Hepatocyte (in vitro differentiated cells): ENCODE measurements at regions not wholly inside any gene's neighbourhood (a gene's known extent, or its start where the extent isn't known, plus 50 kb on each side); places are given as distances from the start of the nearest gene placed in this dataset.
"Not testable (repeated sequence)": the region's sequence is repeated elsewhere in the genome, so short reads cannot be mapped to it uniquely, and the experiment has no call there.

Experiments used
- DNase-seq: peaks from one replicate; pipeline ENCODE4 v3.0.0-alpha.2; 2016; ENCODE audit warnings: low spot score
- H2AFZ ChIP-seq: fragments of 200-600 bp; sonication (generic); 2 replicates; pipeline ENCODE4 v1.6.0; 2016; ENCODE audit warnings: antibody characterized with exemption, mild to moderate bottlenecking
- H3K27ac ChIP-seq: fragments of 200-600 bp; sonication (generic); 2 replicates; pipeline ENCODE4 v1.5.1; 2016; ENCODE audit warnings: mild to moderate bottlenecking
- H3K27me3 ChIP-seq: fragments of 200-600 bp; sonication (generic); 2 replicates; pipeline ENCODE4 v1.6.1; 2016
- H3K36me3 ChIP-seq: fragments of 200-600 bp; sonication (generic); replicated peaks from 2 replicates; pipeline ENCODE4 v1.5.1; 2016; ENCODE audit warnings: low read depth; ENCODE audit not compliant: insufficient read depth
- H3K4me1 ChIP-seq: fragments of 200-600 bp; sonication (generic); 2 replicates; pipeline ENCODE4 v1.5.1; 2016; ENCODE audit warnings: mild to moderate bottlenecking, moderate library complexity; ENCODE audit not compliant: insufficient read depth
- H3K4me2 ChIP-seq: fragments of 200-600 bp; sonication (generic); 2 replicates; pipeline ENCODE4 v1.6.0; 2016
- H3K4me3 ChIP-seq: fragments of 200-600 bp; sonication (generic); 2 replicates; pipeline ENCODE4 v1.5.1; 2016; ENCODE audit warnings: mild to moderate bottlenecking
- H3K79me2 ChIP-seq: fragments of 200-600 bp; sonication (generic); 2 replicates; pipeline ENCODE4 v1.6.0; 2017; ENCODE audit warnings: mild to moderate bottlenecking
- H3K9me2 ChIP-seq: fragments of 200-600 bp; sonication (generic); replicated peaks from 2 replicates; pipeline ENCODE4 v1.6.0; 2017; ENCODE audit warnings: mild to moderate bottlenecking; ENCODE audit not compliant: insufficient read depth
- H3K9me3 ChIP-seq: fragments of 200-600 bp; sonication (generic); 2 replicates; pipeline ENCODE4 v1.5.1; 2016; ENCODE audit warnings: low read depth, mild to moderate bottlenecking
- H4K20me1 ChIP-seq: fragments of 200-600 bp; sonication (generic); 2 replicates; pipeline ENCODE4 v1.6.0; 2016; ENCODE audit warnings: mild to moderate bottlenecking; ENCODE audit not compliant: insufficient read depth, poor library complexity, severe bottlenecking
- EZH2 ChIP-seq: fragments of 200-600 bp; sonication (generic); IDR thresholded peaks from 2 replicates; pipeline ENCODE4 v1.6.1; 2016; ENCODE audit warnings: antibody characterized with exemption, mild to moderate bottlenecking, borderline replicate concordance
- EZH2phosphoT487 ChIP-seq: fragments of 200-600 bp; sonication (generic); IDR thresholded peaks from one replicate; pipeline ENCODE4 v1.6.1; 2018; ENCODE audit warnings: antibody characterized with exemption, mild to moderate bottlenecking, low read depth, moderate library complexity; ENCODE audit not compliant: unreplicated experiment, severe bottlenecking
- WGBS: methylation state at CpG from one replicate; pipeline ENCODE4 v1.1.6; 2016; ENCODE audit warnings: low lambda C conversion rate; ENCODE audit errors: missing lambda C conversion rate; 5-methylcytosine and 5-hydroxymethylcytosine counted together
- TF ChIP-seq, protein P1 (sequence below): fragments of 200-600 bp; sonication (generic); IDR thresholded peaks from 2 replicates; pipeline ENCODE4 v1.5.1; 2016; ENCODE audit warnings: antibody characterized with exemption, mild to moderate bottlenecking; ENCODE audit not compliant: poor library complexity

DNA sequence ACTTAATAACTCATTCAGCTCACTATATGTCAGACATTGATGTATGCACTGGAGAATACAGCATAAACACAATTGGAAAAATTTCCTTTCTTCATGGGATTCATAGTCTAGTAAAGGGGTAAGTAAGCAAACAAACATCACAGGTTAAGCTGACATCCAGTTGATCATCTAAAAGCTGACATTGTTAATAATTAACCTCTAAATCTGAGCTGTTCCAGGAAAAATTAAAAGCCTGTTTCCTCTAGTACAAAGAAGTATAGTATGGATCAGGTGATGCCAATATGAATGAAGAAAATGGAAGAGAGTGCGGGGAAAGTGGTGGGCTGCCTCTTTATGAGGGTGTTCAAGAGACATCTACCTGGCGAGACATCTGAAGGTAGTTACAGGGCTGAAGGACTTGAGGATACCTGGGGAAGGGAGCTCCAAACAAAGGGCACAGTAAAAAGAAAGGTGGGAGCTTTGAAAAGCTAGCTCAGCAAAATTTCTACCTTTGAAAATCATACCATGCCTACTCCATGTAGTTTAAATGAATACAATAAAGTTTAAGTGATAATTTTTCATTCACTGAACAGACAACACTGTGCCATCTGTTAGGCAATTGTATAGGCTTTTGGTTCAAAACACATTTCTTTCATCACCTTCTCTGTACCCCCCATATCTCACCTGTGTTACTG, 619.3 kb downstream of the TRIB2 start:
- WGBS: 58% methylated on average over 2 of the region's 2 CpGs
- no peaks in the 10 kb centered on the region for H3K4me1 ChIP-seq
- no peaks in the 10 kb centered on the region for H3K27me3 ChIP-seq
- TF ChIP-seq EZH2: no peak
- TF ChIP-seq, protein P1, sequence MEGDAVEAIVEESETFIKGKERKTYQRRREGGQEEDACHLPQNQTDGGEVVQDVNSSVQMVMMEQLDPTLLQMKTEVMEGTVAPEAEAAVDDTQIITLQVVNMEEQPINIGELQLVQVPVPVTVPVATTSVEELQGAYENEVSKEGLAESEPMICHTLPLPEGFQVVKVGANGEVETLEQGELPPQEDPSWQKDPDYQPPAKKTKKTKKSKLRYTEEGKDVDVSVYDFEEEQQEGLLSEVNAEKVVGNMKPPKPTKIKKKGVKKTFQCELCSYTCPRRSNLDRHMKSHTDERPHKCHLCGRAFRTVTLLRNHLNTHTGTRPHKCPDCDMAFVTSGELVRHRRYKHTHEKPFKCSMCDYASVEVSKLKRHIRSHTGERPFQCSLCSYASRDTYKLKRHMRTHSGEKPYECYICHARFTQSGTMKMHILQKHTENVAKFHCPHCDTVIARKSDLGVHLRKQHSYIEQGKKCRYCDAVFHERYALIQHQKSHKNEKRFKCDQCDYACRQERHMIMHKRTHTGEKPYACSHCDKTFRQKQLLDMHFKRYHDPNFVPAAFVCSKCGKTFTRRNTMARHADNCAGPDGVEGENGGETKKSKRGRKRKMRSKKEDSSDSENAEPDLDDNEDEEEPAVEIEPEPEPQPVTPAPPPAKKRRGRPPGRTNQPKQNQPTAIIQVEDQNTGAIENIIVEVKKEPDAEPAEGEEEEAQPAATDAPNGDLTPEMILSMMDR: no peak
- TF ChIP-seq EZH2phosphoT487: no peak
- no peaks in the 10 kb centered on the region for H3K79me2 ChIP-seq
- no peaks in the 10 kb centered on the region for H3K9me3 ChIP-seq
- no peaks in the 10 kb centered on the region for H3K9me2 ChIP-seq
- H4K20me1 ChIP-seq: no peaks in the 10 kb centered on the region
- H2AFZ ChIP-seq: no peak overlapping the region
- H3K27ac ChIP-seq: no peak overlapping the region
- no peak for DNase-seq
- no peak overlapping the region for H3K4me2 ChIP-seq
- H3K4me3 ChIP-seq: no peak overlapping the region
- H3K36me3 ChIP-seq: no peaks in the 10 kb centered on the region

DNA sequence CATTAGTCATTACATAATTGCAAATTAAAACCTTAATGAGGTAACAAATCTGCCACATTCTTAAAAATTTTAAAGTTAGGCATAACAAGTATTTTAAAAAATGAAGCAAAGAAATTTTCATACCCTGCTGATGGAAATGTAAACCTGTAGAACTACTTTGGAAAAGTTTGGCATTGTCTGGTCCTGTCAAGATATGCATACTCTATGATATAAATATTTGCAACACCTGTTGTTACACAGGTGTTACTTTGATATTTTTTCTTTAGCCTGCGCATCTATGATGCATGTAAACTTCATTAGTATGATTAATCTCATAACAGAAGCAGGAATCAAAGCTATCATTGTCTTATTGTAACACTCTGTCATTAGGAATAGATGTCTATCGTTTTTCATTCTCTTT, 634.3 kb downstream of the TRIB2 start:
- H3K36me3 ChIP-seq: no peaks in the 10 kb centered on the region
- no peaks in the 10 kb centered on the region for H3K27me3 ChIP-seq
- no peak overlapping the region for H3K4me2 ChIP-seq
- H3K4me3 ChIP-seq: no peak overlapping the region
- H3K4me1 ChIP-seq: no peaks in the 10 kb centered on the region
- 55% methylated on average over 2 of the region's 2 CpGs for WGBS
- no peaks in the 10 kb centered on the region for H3K79me2 ChIP-seq
- no peak for DNase-seq
- TF ChIP-seq, protein P1: no peak
- no peak for TF ChIP-seq EZH2
- H3K27ac ChIP-seq: no peak overlapping the region
- no peaks in the 10 kb centered on the region for H4K20me1 ChIP-seq
- no peaks in the 10 kb centered on the region for H3K9me2 ChIP-seq
- H2AFZ ChIP-seq: no peak overlapping the region
- H3K9me3 ChIP-seq: peaks cover 7% of the 10 kb centered on the region

GRCh38 chr2:13353083-13353482, 636.3 kb downstream of the TRIB2 start:
- H3K9me3 ChIP-seq: peaks cover 7% of the 10 kb centered on the region
- TF ChIP-seq EZH2phosphoT487 (no peak), EZH2 (no peak)
- TF ChIP-seq, protein P1: no peak
- H3K27me3 ChIP-seq: no peaks in the 10 kb centered on the region
- H3K4me3 ChIP-seq: no peak overlapping the region
- no peak overlapping the region for H2AFZ ChIP-seq
- DNase-seq: no peak
- no peaks in the 10 kb centered on the region for H3K79me2 ChIP-seq
- no peaks in the 10 kb centered on the region for H4K20me1 ChIP-seq
- no peaks in the 10 kb centered on the region for H3K4me1 ChIP-seq
- H3K36me3 ChIP-seq: no peaks in the 10 kb centered on the region
- no peaks in the 10 kb centered on the region for H3K9me2 ChIP-seq
- H3K4me2 ChIP-seq: no peak overlapping the region
- no peak overlapping the region for H3K27ac ChIP-seq

DNA sequence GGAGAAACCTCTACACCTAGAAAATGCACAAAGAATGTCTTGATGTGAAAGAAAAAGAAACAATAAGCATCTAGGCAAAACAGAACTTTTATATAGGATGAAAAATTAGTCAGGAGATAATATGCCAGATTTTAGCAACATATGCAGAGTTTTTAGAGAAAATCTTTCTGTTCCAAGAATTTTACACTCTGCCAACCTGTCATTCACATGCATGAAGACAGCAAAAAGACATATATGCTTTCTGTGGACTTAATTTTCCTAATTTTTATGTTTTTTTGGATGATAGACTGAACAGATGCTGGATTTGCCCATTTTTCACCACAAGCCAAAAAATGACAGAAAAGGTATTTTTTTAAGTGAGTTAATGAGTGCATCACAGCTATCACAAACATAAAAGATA, 637.3 kb downstream of the TRIB2 start:
- TF ChIP-seq EZH2phosphoT487 (no peak), EZH2 (no peak)
- TF ChIP-seq, protein P1: no peak
- Histone ChIP-seq H3K27me3 (no peaks in the 10 kb centered on the region), H2AFZ (no peak overlapping the region), H3K4me2 (no peak overlapping the region), H3K4me3 (no peak overlapping the region), H4K20me1 (no peaks in the 10 kb centered on the region), H3K9me3 (peaks cover 7% of the 10 kb centered on the region), H3K27ac (no peak overlapping the region), H3K4me1 (no peaks in the 10 kb centered on the region), H3K36me3 (no peaks in the 10 kb centered on the region), H3K79me2 (no peaks in the 10 kb centered on the region), H3K9me2 (no peaks in the 10 kb centered on the region)
- no peak for DNase-seq

GRCh38 chr2:13381928-13382327, 665.2 kb downstream of the TRIB2 start:
- H3K4me3 ChIP-seq, H3K27ac ChIP-seq, H3K79me2 ChIP-seq, H3K27me3 ChIP-seq, H3K4me2 ChIP-seq, H3K4me1 ChIP-seq, H3K36me3 ChIP-seq, H3K9me2 ChIP-seq, H4K20me1 ChIP-seq, DNase-seq, H2AFZ ChIP-seq, H3K9me3 ChIP-seq: not testable (repeated sequence)
- WGBS: 19% methylated on average over 1 of the region's 1 CpG
